ENCODE measurements at regions not wholly inside any gene's neighbourhood (a gene's known extent, or its start where the extent isn't known, plus 50 kb on each side); places are given as distances from the start of the nearest gene placed in this dataset.

DNA sequence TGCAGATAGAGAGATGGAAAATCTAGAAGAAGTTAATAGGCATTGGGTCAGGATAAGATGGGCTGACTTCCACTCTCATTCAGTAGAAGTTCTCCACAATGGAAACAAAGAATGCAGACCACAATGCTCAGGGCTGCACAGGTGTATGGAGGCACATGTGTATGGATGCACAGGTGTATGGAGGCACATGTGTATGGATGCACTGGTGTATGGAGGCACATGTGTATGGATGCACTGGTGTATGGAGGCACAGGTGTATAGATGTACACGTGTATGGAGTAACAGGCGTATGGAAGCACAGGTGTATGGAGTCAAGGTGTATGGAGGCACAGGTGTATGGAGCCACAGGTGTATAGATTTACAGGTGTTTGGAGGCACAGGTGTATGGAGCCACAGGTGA lies 285.7 kb upstream of the PPP2R2D start:
- Mint-ChIP-seq H3K27ac (no peak overlapping the region), H3K4me3 (no peak overlapping the region), H3K9me3 (no peaks in the 10 kb centered on the region), H3K27me3 (ENCODE audit: low read depth in 2 of 2) (peaks cover 10 to 24% of the 10 kb centered on the region in 2 donors), H3K4me1 (no peaks in the 10 kb centered on the region), H3K36me3 (no peaks in the 10 kb centered on the region)
- intact Hi-C loops (cut with micrococcal nuclease) = no loop called here
- H3K36me3 ChIP-seq (ENCODE audit: control insufficient read depth, insufficient read depth, low read length) = no peaks in the 10 kb centered on the region
- H3K27me3 ChIP-seq (ENCODE audit: control insufficient read depth, insufficient read depth, low read length) = no peaks in the 10 kb centered on the region
- H3K4me3 ChIP-seq (ENCODE audit: low read length) = no peak overlapping the region
- no peak for DNase-seq
- H3K27ac ChIP-seq (ENCODE audit: low read length) = no peak overlapping the region
- TF ChIP-seq CTCF (IDR thresholded peaks at IDR 0.05) = no peak
- no peaks in the 10 kb centered on the region for H3K9me3 ChIP-seq (ENCODE audit: control insufficient read depth, insufficient read depth, low read length)
- ATAC-seq = no peak
- no peaks in the 10 kb centered on the region for H3K4me1 ChIP-seq (ENCODE audit: control insufficient read depth, insufficient read depth, low read length)
- WGBS (ENCODE audit: insufficient coverage) = 87% methylated on average over 2 of the region's 2 CpGs

DNA sequence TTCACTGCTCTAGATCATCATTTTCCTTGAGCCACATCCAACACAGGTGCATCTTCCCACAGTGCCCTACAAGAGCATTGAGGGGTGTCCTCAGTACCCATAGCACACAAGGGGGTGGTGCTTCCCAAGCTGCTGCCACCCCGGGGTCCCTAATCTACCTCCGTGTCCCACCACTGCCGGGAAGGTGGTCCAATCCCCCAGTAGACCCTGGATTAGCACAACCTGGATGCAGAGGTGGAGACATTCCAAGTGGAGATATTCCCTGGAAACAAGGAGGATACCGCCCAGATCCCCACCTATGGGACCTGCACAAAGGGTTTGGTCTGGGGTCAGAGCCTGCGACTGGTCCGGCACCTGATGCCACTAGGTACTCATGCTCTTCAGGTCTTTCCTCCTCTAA lies 284.8 kb upstream of the PPP2R2D start:
- Mint-ChIP-seq H3K4me1 (no peaks in the 10 kb centered on the region), H3K27me3 (ENCODE audit: low read depth in 2 of 2) (peaks cover 8 to 16% of the 10 kb centered on the region in 2 donors), H3K4me3 (no peak overlapping the region), H3K27ac (no peak overlapping the region), H3K36me3 (no peaks in the 10 kb centered on the region), H3K9me3 (no peaks in the 10 kb centered on the region)
- Histone ChIP-seq H3K36me3 (ENCODE audit: control insufficient read depth, insufficient read depth, low read length) (no peaks in the 10 kb centered on the region), H3K27me3 (ENCODE audit: control insufficient read depth, insufficient read depth, low read length) (no peaks in the 10 kb centered on the region), H3K4me1 (ENCODE audit: control insufficient read depth, insufficient read depth, low read length) (no peaks in the 10 kb centered on the region), H3K27ac (ENCODE audit: low read length) (no peak overlapping the region), H3K4me3 (ENCODE audit: low read length) (no peak overlapping the region), H3K9me3 (ENCODE audit: control insufficient read depth, insufficient read depth, low read length) (no peaks in the 10 kb centered on the region)
- no peak for TF ChIP-seq CTCF (IDR thresholded peaks at IDR 0.05)
- intact Hi-C loops (cut with micrococcal nuclease) = no loop called here
- ATAC-seq = no peak
- WGBS (ENCODE audit: insufficient coverage) = 96% methylated on average over 5 of the region's 6 CpGs
- no peak for DNase-seq

- Histone ChIP-seq H3K27me3 (ENCODE audit: control insufficient read depth, insufficient read depth, low read length) (no peaks in the 10 kb centered on the region), H3K4me3 (ENCODE audit: low read length) (no peak overlapping the region), H3K36me3 (ENCODE audit: control insufficient read depth, insufficient read depth, low read length) (no peaks in the 10 kb centered on the region), H3K27ac (ENCODE audit: low read length) (no peak overlapping the region), H3K4me1 (ENCODE audit: control insufficient read depth, insufficient read depth, low read length) (no peaks in the 10 kb centered on the region), H3K9me3 (ENCODE audit: control insufficient read depth, insufficient read depth, low read length) (no peaks in the 10 kb centered on the region)
- peaks cover 8 to 15% of the 10 kb centered on the region in 2 donors for H3K27me3 Mint-ChIP-seq (ENCODE audit: low read depth in 2 of 2)
- no peaks in the 10 kb centered on the region for H3K4me1 Mint-ChIP-seq
- H3K4me3 Mint-ChIP-seq = no peak overlapping the region
- no peaks in the 10 kb centered on the region for H3K36me3 Mint-ChIP-seq
- H3K9me3 Mint-ChIP-seq = no peaks in the 10 kb centered on the region
- WGBS (ENCODE audit: insufficient coverage) = 85% methylated on average over 36 of the region's 36 CpGs
- intact Hi-C loops (cut with micrococcal nuclease) = no loop called here
- ATAC-seq (no peak), DNase-seq (no peak)
- H3K27ac Mint-ChIP-seq = no peak overlapping the region
- no peak for TF ChIP-seq CTCF (IDR thresholded peaks at IDR 0.05)
Observed at GRCh38 chr10:131617113-131617858, 283.5 kb upstream of the PPP2R2D start.

Measured in natural killer cell (primary cell).